IMR-90 (cell line): ENCODE measurements at regions not wholly inside any gene's neighbourhood (a gene's known extent, or its start where the extent isn't known, plus 50 kb on each side); places are given as distances from the start of the nearest gene placed in this dataset.

ENCODE experiments used
- ATAC-seq: fragments of 200-7000 bp; cut with Tn5 transposase; 2 replicates; pipeline ENCODE4 v1.9.1; 2020; ENCODE audit warnings: low read depth, mild to moderate bottlenecking, moderate library complexity
- BruUV-seq: library from RNA; stranded (reverse); fragments of 400-500 nt; replicated peaks from 2 replicates; lab custom pipeline; 2021; lab: Mats Ljungman, UMichigan
- CTCF ChIA-PET: fragments of 300-600 bp; formaldehyde crosslinking; extraction: SDS; loops from one replicate; lab custom pipeline; 2021; ENCODE audit warnings: antibody characterized with exemption; lab: Yijun Ruan, JAX
- POLR2A ChIA-PET: fragments of 300-600 bp; sonication (Branson Sonifier 250); formaldehyde crosslinking; loops from one replicate; lab custom pipeline; 2022; ENCODE audit warnings: antibody characterized with exemption; ENCODE audit not compliant: unreplicated experiment; lab: Charles Lee
- DNase-seq: peaks from one replicate; pipeline ENCODE4 v3.0.0; 2013
- H2AFZ ChIP-seq: replicated peaks from 2 replicates; pipeline ENCODE3; 2013; ENCODE audit warnings: low read length, mild to moderate bottlenecking; ENCODE audit not compliant: poor library complexity
- H2AK5ac ChIP-seq: 2 replicates; pipeline ENCODE4 v1.6.1; 2013; ENCODE audit warnings: low read depth, low read length, inconsistent platforms
- H2AK9ac ChIP-seq: replicated peaks from 2 replicates; pipeline ENCODE3; 2013; ENCODE audit warnings: mild to moderate bottlenecking, low read depth, low read length, moderate library complexity; ENCODE audit not compliant: poor library complexity
- H2BK120ac ChIP-seq: 2 replicates; pipeline ENCODE4 v1.6.1; 2013; ENCODE audit warnings: low read depth, low read length, inconsistent platforms
- H2BK15ac ChIP-seq: 3 replicates; pipeline ENCODE4 v1.6.1; 2013; ENCODE audit warnings: low read depth, low read length, inconsistent platforms
- H2BK20ac ChIP-seq: 2 replicates; pipeline ENCODE4 v1.6.1; 2013; ENCODE audit warnings: low read depth, mild to moderate bottlenecking, inconsistent platforms, low read length, moderate library complexity
- H2BK5ac ChIP-seq: 2 replicates; pipeline ENCODE4 v1.6.1; 2013; ENCODE audit warnings: mild to moderate bottlenecking, low read depth, low read length, inconsistent platforms; ENCODE audit not compliant: poor library complexity, severe bottlenecking
- H3K14ac ChIP-seq: replicated peaks from 2 replicates; pipeline ENCODE4 v1.6.1; 2013; ENCODE audit warnings: low read depth, low read length, inconsistent platforms
- H3K18ac ChIP-seq: 2 replicates; pipeline ENCODE4 v1.6.1; 2013; ENCODE audit warnings: low read depth, low read length, control low read depth
- H3K23ac ChIP-seq: 2 replicates; pipeline ENCODE4 v1.6.1; 2013; ENCODE audit warnings: low read depth, low read length, inconsistent platforms
- H3K27ac ChIP-seq: 2 replicates; pipeline ENCODE4 v1.5.1; 2013; ENCODE audit warnings: mild to moderate bottlenecking, control low read depth, low read length; ENCODE audit not compliant: insufficient read depth
- H3K27me3 ChIP-seq: 2 replicates; pipeline ENCODE4 v1.6.1; 2013; ENCODE audit warnings: low read length; ENCODE audit not compliant: control insufficient read depth, insufficient read depth
- H3K36me3 ChIP-seq: 2 replicates; pipeline ENCODE4 v1.6.1; 2013; ENCODE audit warnings: low read length, mixed read lengths; ENCODE audit not compliant: control insufficient read depth, insufficient read depth
- H3K4ac ChIP-seq: 2 replicates; pipeline ENCODE4 v1.6.1; 2013; ENCODE audit warnings: low read depth, low read length, inconsistent platforms
- H3K4me1 ChIP-seq: 2 replicates; pipeline ENCODE4 v1.6.1; 2013; ENCODE audit warnings: low read length, mixed read lengths; ENCODE audit not compliant: control insufficient read depth, insufficient read depth
- H3K4me2 ChIP-seq: 2 replicates; pipeline ENCODE4 v1.6.1; 2013; ENCODE audit warnings: low read depth, mild to moderate bottlenecking, control low read depth, low read length, moderate library complexity
- H3K4me3 ChIP-seq: 2 replicates; pipeline ENCODE4 v1.5.1; 2013; ENCODE audit warnings: low read depth, mild to moderate bottlenecking, control low read depth, low read length, moderate library complexity; ENCODE audit not compliant: insufficient read depth
- H3K56ac ChIP-seq: 2 replicates; pipeline ENCODE4 v1.6.1; 2013; ENCODE audit warnings: low read length, inconsistent platforms; ENCODE audit not compliant: insufficient read depth; ENCODE audit errors: extremely low read depth
- H3K79me1 ChIP-seq, 2 experiments: 2 replicates each; pipeline ENCODE4 v1.6.1; 2013; ENCODE audit warnings: low read length in 2 of 2, inconsistent platforms in 1 of 2, low read depth in 1 of 2
- H3K9ac ChIP-seq: 2 replicates; pipeline ENCODE4 v1.6.1; 2013; ENCODE audit warnings: low read depth, low read length, control low read depth
- H3K9me1 ChIP-seq: 2 replicates; pipeline ENCODE4 v1.6.1; 2013; ENCODE audit warnings: low read length, inconsistent platforms; ENCODE audit not compliant: insufficient read depth
- H3K9me3 ChIP-seq: 2 replicates; pipeline ENCODE4 v1.6.1; 2013; ENCODE audit warnings: low read length; ENCODE audit not compliant: control insufficient read depth, insufficient read depth
- H4K20me1 ChIP-seq: 2 replicates; pipeline ENCODE4 v1.6.1; 2013; ENCODE audit warnings: low read length, inconsistent platforms; ENCODE audit not compliant: insufficient read depth
- H4K5ac ChIP-seq: 2 replicates; pipeline ENCODE4 v1.6.1; 2013; ENCODE audit warnings: mild to moderate bottlenecking, low read depth, low read length, control low read depth
- H4K8ac ChIP-seq, 2 experiments: 2 replicates each; pipeline ENCODE4 v1.6.1; 2013; ENCODE audit warnings: low read depth in 2 of 2, low read length in 2 of 2, control low read depth in 1 of 2, inconsistent platforms in 1 of 2
- H4K91ac ChIP-seq: 2 replicates; pipeline ENCODE4 v1.6.1; 2013; ENCODE audit warnings: low read depth, low read length, inconsistent platforms; ENCODE audit not compliant: insufficient read depth
- RAD21 ChIP-seq: IDR thresholded peaks from 2 replicates; pipeline ENCODE4 v1.6.1; 2012; ENCODE audit warnings: low read length, improper control_type of control experiment
- SMC3 ChIP-seq: fragments of 150-350 bp; IDR thresholded peaks from 2 replicates; pipeline ENCODE4 v1.6.1; 2016; ENCODE audit warnings: low read depth, mild to moderate bottlenecking, antibody characterized with exemption, low read length, moderate library complexity
- WGBS, 2 experiments: methylation state at CpG; one replicate each; pipeline versions ENCODE4 v1.1.5 to v1.1.7; 2013; ENCODE audit warnings: missing lambda C conversion rate in 2 of 2; ENCODE audit not compliant: insufficient read length in 1 of 2; ENCODE audit errors: extremely low coverage in 2 of 2; 5-methylcytosine and 5-hydroxymethylcytosine counted together
- dilution Hi-C: fragments of 300-500 bp; cut with HindIII; formaldehyde crosslinking; loops from one replicate; pipeline ENCODE4 v1.14.3; 2018; ENCODE audit warnings: low sequenced_read_pairs; ENCODE audit not compliant: unreplicated experiment
- in situ Hi-C: fragments of 300-500 bp; cut with MboI; formaldehyde crosslinking; loops from 3 replicates; pipeline ENCODE4 v1.14.3; 2019; ENCODE audit warnings: low sequenced_read_pairs, inconsistent platforms, mixed read lengths
- intact Hi-C: fragments of 100-400 bp; cut with micrococcal nuclease; formaldehyde crosslinking; loops from 2 replicates; pipeline ENCODE4 v1.10.0; 2022
- TF ChIP-seq, protein P1 (sequence below): conservative IDR thresholded peaks from 2 replicates; pipeline ENCODE4 v1.5.1; 2012; ENCODE audit warnings: mild to moderate bottlenecking, low read depth, low read length, improper control_type of control experiment

DNA sequence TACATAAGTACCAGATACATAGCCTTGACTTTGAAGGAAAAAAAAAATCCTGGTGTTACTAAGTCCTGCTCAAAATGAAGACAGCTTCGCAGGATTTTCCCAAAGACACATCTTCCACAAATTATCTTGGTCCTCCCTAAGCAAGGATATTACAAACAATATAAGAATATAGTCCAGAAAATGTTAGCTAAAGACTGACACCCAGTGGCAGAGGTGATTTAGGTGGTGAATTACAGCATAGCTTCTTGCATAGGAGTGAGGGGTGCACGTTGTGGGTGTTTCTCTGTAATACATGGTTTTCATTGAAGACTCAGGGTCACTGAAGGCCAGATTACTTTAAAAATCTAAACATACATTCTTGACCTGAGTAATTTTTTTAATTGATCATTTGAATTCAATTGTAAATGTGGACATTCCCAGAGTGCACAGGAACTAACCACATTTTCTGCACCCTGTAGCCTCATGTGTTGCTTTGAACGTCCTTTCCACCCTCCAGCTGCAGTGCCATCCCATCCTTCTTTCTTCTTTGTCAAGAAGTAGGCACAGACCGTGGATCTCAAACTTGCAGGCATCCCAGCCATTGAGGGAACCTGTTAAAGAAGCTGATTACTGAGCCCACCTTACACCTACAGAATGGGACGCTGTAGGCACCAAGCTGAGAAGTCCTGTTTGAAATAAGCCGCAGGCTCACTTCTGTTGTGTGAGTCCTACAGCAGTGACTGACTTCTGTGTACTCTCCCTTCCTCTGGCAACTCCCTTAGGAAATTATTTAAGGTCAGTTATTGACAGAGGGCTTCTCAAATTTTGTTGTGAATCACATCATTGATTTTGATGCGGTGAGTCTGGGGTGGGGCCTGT, 102.6 kb downstream of the PERP start:
- intact Hi-C loops (loop anchor here (1.0 to 10.0 kb wide), 3 partner anchors 296 to 500 kb away; partner anchors contain the start of gene HEBP2), in situ Hi-C loops (loop anchor here (5.0 kb wide), 1 partner anchor 108 kb away; no protein-coding TSS in a partner anchor), dilution Hi-C loops (no loop called here)
- Histone ChIP-seq H3K4me3 (no peak overlapping the region), H3K4me1 (no peaks in the 10 kb centered on the region), H3K4me2 (no peak overlapping the region), H3K79me1 (no peaks in the 10 kb centered on the region), H4K20me1 (no peaks in the 10 kb centered on the region), H4K91ac (no peak overlapping the region), H2BK120ac (no peak overlapping the region), H3K36me3 (no peaks in the 10 kb centered on the region), H3K27me3 (peaks cover 5% of the 10 kb centered on the region), H3K14ac (no peak overlapping the region), H4K8ac (no peak overlapping the region), H3K18ac (no peak overlapping the region), H2AFZ (no peak overlapping the region), H2AK9ac (no peak overlapping the region), H2BK5ac (no peak overlapping the region), H4K5ac (no peak overlapping the region), H3K9me1 (no peaks in the 10 kb centered on the region), H2AK5ac (no peak overlapping the region), H3K4ac (no peak overlapping the region), H3K56ac (no peak overlapping the region), H3K9ac (no peak overlapping the region), H2BK20ac (no peak overlapping the region), H3K27ac (no peak overlapping the region), H3K9me3 (no peaks in the 10 kb centered on the region), H2BK15ac (no peak overlapping the region), H3K23ac (no peak overlapping the region)
- POLR2A ChIA-PET: interaction anchor here (0.6 to 1.0 kb wide), 2 partner anchors 104 to 587 kb away, joined by 3 to 4 read pairs; no protein-coding TSS in a partner anchor
- BruUV-seq: no TSS peak
- DNase-seq: peak; percentile 41
- ATAC-seq: peak; percentile 75
- CTCF ChIA-PET: interaction anchor here (0.6 to 2.6 kb wide), 5 partner anchors 97 to 1150 kb away, joined by 3 to 10 read pairs (median 6); no protein-coding TSS in a partner anchor
- peak; percentile 46 for TF ChIP-seq RAD21
- TF ChIP-seq, protein P1, sequence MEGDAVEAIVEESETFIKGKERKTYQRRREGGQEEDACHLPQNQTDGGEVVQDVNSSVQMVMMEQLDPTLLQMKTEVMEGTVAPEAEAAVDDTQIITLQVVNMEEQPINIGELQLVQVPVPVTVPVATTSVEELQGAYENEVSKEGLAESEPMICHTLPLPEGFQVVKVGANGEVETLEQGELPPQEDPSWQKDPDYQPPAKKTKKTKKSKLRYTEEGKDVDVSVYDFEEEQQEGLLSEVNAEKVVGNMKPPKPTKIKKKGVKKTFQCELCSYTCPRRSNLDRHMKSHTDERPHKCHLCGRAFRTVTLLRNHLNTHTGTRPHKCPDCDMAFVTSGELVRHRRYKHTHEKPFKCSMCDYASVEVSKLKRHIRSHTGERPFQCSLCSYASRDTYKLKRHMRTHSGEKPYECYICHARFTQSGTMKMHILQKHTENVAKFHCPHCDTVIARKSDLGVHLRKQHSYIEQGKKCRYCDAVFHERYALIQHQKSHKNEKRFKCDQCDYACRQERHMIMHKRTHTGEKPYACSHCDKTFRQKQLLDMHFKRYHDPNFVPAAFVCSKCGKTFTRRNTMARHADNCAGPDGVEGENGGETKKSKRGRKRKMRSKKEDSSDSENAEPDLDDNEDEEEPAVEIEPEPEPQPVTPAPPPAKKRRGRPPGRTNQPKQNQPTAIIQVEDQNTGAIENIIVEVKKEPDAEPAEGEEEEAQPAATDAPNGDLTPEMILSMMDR: peak; percentile 47
- no peak for TF ChIP-seq SMC3
- 0% methylated on average over 1 of the region's 7 CpGs; no CpG with 5 or more reads in 1 of the 2 experiments for WGBS, 2 experiments
